ENCODE measurements at regions not wholly inside any gene's neighbourhood (a gene's known extent, or its start where the extent isn't known, plus 50 kb on each side); places are given as distances from the start of the nearest gene placed in this dataset.

DNA sequence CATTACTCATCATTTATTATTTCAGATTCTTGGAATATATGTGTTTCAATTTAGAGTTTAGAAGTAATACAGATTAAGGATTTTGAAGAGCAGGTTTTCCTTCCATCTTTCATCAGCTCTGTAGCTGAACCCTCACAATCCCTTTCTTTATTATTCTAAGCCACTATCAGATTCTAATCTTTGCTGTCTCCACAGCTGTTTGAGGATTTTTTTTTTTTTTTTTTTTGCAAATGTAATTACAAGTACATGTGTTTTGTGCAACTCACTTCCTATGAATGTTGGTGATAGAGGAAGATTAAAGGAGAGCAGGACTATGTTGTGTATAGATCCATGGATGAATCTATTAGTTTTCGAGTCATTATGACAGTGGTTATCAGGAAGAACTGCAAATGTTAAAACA is 87.4 kb upstream of the TENM3 start:
- TF ChIP-seq, protein P1, sequence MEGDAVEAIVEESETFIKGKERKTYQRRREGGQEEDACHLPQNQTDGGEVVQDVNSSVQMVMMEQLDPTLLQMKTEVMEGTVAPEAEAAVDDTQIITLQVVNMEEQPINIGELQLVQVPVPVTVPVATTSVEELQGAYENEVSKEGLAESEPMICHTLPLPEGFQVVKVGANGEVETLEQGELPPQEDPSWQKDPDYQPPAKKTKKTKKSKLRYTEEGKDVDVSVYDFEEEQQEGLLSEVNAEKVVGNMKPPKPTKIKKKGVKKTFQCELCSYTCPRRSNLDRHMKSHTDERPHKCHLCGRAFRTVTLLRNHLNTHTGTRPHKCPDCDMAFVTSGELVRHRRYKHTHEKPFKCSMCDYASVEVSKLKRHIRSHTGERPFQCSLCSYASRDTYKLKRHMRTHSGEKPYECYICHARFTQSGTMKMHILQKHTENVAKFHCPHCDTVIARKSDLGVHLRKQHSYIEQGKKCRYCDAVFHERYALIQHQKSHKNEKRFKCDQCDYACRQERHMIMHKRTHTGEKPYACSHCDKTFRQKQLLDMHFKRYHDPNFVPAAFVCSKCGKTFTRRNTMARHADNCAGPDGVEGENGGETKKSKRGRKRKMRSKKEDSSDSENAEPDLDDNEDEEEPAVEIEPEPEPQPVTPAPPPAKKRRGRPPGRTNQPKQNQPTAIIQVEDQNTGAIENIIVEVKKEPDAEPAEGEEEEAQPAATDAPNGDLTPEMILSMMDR (IDR thresholded peaks at IDR 0.05 in 2 of 3, conservative IDR thresholded peaks at IDR 0.05 in 1 of 3; ENCODE audit: borderline replicate concordance in 1 of 3, insufficient read depth in 1 of 3, low read depth in 2 of 3, low read length in 2 of 3): no peak
- TF ChIP-seq SP1 (IDR thresholded peaks at IDR 0.05; ENCODE audit: low read depth) (no peak), YY1 (IDR thresholded peaks at IDR 0.05; ENCODE audit: extremely low read depth, insufficient replicate concordance, low read depth, low read length) (no peak)
- TF ChIP-seq, protein P2, sequence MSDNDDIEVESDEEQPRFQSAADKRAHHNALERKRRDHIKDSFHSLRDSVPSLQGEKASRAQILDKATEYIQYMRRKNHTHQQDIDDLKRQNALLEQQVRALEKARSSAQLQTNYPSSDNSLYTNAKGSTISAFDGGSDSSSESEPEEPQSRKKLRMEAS (IDR thresholded peaks at IDR 0.05): no peak

Data from HCT116 (cell line).